ENCODE measurements at regions not wholly inside any gene's neighbourhood (a gene's known extent, or its start where the extent isn't known, plus 50 kb on each side); places are given as distances from the start of the nearest gene placed in this dataset.

DNA sequence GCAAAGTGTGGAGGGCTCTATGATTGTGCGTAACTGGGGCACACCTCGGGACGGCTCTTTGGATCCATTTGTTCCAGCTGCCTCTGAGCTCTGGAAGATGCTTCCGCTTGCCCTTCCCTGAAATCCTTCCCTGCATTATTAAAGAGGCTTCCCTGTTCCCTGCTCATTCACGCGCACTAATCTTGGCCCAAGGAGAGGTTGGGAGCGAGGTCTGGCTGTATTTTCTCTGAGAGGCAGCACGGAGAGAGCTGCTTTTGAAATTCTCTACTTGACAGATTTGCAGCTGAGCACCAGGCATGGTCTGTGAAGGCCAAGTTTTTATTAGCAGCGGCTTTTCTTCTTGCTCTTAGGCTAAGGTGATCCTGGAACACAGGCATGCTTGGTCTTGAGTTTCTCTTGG, 94.8 kb upstream of the NTM start:
- no peak overlapping the region for H3K4me3 ChIP-seq (ENCODE audit: low read length)
- no peak for DNase-seq (ENCODE audit: low read depth)
- TF ChIP-seq, protein P1, sequence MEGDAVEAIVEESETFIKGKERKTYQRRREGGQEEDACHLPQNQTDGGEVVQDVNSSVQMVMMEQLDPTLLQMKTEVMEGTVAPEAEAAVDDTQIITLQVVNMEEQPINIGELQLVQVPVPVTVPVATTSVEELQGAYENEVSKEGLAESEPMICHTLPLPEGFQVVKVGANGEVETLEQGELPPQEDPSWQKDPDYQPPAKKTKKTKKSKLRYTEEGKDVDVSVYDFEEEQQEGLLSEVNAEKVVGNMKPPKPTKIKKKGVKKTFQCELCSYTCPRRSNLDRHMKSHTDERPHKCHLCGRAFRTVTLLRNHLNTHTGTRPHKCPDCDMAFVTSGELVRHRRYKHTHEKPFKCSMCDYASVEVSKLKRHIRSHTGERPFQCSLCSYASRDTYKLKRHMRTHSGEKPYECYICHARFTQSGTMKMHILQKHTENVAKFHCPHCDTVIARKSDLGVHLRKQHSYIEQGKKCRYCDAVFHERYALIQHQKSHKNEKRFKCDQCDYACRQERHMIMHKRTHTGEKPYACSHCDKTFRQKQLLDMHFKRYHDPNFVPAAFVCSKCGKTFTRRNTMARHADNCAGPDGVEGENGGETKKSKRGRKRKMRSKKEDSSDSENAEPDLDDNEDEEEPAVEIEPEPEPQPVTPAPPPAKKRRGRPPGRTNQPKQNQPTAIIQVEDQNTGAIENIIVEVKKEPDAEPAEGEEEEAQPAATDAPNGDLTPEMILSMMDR (IDR thresholded peaks at IDR 0.05; ENCODE audit: insufficient read depth, low read depth, low read length, missing control alignments) = no peak

DNA sequence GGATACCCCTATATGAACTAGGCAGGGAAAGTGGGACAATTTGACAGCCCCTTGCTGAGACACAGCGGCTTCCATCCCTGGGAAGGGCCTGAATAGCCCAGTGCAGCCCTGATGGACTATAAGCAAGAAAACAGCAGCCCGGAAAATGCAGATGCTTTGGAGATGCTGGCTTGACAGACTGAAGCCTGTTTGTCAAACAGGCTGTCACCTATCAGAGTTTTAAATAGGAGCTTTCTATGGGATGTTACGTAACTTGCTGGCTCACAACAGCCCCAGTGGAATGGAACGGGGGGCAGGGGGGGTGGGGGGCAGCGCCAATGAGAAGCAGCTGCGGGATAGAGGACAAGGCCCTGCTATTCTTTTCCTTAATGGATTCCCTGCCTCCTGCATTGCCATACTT, 91.9 kb upstream of the NTM start:
- TF ChIP-seq, protein P1 (IDR thresholded peaks at IDR 0.05; ENCODE audit: insufficient read depth, low read depth, low read length, missing control alignments) = no peak
- no peak overlapping the region for H3K4me3 ChIP-seq (ENCODE audit: low read length)
- DNase-seq (ENCODE audit: low read depth) = no peak

DNA sequence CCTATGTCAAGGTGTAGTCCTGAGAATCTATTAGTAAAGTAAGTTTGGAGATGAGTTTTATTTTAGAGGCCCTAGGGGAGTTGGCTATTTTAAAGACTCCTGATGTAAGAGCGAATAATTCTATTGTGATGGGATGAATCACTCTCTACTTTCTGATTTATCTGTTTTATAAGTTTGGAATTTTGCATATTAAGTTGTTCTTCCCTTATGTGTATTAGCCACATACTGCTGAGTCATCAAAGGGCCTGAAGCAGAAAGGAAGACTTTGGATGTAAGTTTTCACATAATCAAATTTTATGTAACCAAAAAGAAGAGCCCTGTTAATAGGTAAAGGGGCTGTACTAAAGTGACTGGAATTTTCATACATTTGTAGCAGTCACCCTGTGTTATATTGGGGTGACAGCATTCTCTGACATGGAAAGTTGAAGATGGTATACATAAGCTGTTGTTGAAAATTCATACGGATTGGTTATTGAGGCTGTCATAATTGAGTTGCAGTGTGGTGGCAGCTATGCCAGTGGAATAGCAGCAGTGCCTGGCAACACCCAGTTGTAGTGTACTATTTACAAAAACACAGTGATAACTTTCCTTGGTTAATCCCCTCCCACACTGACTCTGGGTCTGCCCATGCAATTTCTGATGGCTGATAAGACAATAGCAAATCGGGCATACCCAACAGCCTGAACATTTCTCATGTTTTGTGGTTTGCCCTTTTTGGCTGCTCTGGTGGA, 90.6 kb upstream of the NTM start:
- peak; percentile 16 for DNase-seq (ENCODE audit: low read depth)
- no peak overlapping the region for H3K4me3 ChIP-seq (ENCODE audit: low read length)
- TF ChIP-seq, protein P1 (IDR thresholded peaks at IDR 0.05; ENCODE audit: insufficient read depth, low read depth, low read length, missing control alignments) = no peak

DNA sequence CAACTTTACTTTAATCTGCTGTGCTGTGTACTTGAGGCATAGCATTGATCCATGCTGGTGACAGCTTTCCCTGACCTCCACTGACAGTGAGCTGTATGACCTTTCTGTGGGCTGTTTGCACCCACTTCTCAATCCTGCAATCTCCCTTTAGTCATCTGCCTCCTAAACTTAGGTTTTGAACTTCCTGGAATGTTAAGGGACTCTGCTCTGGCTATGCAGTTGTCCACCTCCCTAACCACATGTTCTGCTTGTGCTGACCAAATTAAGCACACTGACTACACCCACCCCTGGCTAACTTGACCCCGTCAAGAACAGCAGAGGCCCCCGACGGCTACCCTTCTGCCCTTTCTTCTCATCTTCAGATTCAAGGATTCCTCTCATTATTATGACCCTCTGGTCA, 89.1 kb upstream of the NTM start:
- DNase-seq (ENCODE audit: low read depth) = no peak
- no peak overlapping the region for H3K4me3 ChIP-seq (ENCODE audit: low read length)
- TF ChIP-seq, protein P1 (IDR thresholded peaks at IDR 0.05; ENCODE audit: insufficient read depth, low read depth, low read length, missing control alignments) = no peak

DNA sequence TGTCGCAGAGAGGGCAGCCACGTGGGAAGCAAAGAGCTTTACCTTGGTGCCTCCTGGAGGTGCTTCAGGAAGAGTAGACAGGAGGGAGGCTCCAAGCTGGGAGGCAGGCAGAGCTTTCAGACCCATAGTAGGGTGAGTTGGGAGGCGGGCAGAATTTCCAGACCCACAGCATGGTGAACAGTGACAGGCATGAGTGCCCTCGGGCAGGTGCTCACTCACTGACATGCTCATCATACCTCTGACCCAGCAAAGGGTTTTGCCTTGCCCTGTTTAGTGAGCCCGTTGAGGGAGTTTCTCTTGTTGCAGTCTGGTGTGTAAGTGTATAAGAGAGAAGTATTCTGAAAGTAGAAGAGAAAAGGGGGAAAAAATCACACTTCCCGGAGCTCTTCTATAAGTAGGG, 86.4 kb upstream of the NTM start:
- peak; percentile 3 for DNase-seq (ENCODE audit: low read depth)
- H3K4me3 ChIP-seq (ENCODE audit: low read length) = no peak overlapping the region
- TF ChIP-seq, protein P1 (IDR thresholded peaks at IDR 0.05; ENCODE audit: insufficient read depth, low read depth, low read length, missing control alignments) = no peak

DNA sequence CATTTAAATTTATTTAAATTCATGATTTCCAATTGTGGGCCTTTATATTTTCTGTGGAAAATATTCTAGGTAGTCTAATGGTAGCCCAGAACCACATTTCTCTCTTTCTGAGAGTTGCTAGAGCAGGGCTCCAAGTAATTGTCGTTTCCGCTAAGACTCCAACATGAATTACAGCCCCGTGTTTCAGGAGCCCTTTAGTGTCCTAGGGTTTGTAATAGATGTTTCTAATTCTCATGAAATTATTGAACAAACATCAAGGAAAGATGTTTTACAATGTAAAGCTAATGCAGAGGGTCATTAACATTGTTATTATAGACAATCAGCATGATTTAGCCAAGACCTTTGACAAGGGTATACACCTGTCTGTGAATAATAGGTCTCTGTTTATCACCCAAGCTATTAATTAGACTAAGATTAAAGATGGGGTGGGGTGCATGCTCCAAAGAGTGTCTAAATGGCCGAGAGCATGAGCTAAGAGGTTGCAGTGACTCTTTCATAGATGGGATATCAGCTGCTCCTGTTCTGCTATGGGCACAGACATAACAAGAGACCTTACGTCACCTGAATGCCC, 81.8 kb upstream of the NTM start:
- DNase-seq (ENCODE audit: low read depth) = no peak

More for the DNA sequence above, 81.8 kb upstream of the NTM start:
- TF ChIP-seq, protein P1 (IDR thresholded peaks at IDR 0.05; ENCODE audit: insufficient read depth, low read depth, low read length, missing control alignments) = no peak
- no peak overlapping the region for H3K4me3 ChIP-seq (ENCODE audit: low read length)
